ENCODE measurements at regions not wholly inside any gene's neighbourhood (a gene's known extent, or its start where the extent isn't known, plus 50 kb on each side); places are given as distances from the start of the nearest gene placed in this dataset.

DNA sequence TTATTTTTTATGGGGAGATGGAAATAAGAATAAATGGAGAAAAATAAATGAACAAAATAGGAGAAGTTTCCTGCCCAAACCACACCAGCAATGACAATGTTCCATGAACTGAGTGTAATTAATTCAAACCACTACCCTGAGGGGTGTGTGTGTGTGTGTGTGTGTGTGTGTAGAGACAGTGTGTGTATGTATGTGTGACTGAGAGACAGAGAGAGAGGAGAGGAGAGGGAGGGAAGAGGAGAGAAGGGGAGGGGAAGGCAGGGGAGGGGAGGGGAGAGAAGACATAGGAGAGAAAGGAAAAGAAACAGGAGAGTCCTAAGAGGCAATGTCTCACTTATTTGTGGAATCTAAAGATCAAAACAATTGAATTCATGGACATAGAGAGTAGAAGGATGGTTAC lies 65.0 kb upstream of the POU2AF1 start:
- H3K4me3 ChIP-seq (ENCODE audit: low read depth, low read length): no peak overlapping the region
- no peak for DNase-seq (ENCODE audit: low read depth)
- TF ChIP-seq, protein P1, sequence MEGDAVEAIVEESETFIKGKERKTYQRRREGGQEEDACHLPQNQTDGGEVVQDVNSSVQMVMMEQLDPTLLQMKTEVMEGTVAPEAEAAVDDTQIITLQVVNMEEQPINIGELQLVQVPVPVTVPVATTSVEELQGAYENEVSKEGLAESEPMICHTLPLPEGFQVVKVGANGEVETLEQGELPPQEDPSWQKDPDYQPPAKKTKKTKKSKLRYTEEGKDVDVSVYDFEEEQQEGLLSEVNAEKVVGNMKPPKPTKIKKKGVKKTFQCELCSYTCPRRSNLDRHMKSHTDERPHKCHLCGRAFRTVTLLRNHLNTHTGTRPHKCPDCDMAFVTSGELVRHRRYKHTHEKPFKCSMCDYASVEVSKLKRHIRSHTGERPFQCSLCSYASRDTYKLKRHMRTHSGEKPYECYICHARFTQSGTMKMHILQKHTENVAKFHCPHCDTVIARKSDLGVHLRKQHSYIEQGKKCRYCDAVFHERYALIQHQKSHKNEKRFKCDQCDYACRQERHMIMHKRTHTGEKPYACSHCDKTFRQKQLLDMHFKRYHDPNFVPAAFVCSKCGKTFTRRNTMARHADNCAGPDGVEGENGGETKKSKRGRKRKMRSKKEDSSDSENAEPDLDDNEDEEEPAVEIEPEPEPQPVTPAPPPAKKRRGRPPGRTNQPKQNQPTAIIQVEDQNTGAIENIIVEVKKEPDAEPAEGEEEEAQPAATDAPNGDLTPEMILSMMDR (IDR thresholded peaks at IDR 0.05; ENCODE audit: insufficient read depth, low read depth, low read length): no peak

DNA sequence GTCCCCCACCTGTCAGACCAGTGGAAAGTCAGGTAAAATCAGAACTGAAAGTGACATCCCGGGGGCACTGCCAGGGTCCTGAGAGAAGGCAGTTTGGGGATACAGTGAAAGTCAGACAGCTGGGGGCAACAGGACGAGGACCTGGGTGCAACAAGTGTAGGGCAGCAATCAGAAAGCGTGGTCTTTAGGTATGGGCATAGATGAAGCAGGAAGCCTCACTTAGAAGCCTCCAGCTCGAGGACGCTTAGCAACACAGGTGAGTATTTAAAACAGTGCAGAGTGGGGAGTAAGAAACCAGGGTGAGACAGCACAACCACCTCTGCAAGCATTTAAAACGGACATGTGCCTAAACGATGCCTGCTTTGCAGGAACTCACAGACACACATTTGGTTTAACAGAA lies 64.6 kb upstream of the POU2AF1 start:
- H3K4me3 ChIP-seq (ENCODE audit: low read depth, low read length): no peak overlapping the region
- no peak for DNase-seq (ENCODE audit: low read depth)
- TF ChIP-seq, protein P1 (IDR thresholded peaks at IDR 0.05; ENCODE audit: insufficient read depth, low read depth, low read length): no peak

DNA sequence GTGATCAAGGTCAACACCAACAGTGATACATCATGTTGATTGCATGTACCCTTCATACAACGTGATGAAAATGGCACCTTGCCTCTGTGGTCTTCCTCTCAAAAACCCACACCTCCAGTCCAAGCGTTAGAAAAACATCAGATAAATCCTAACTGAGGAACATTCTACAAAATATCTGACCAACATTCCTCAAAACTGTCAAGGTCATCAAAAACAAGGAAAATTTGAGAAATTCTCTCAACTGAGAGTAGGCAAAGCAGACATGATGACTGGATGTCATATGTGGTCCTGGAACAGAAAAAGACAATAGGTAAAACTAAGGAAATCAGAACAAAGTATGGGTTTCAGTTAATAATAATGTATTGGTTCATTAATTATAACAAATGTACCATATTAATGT lies 64.0 kb upstream of the POU2AF1 start:
- TF ChIP-seq, protein P1 (IDR thresholded peaks at IDR 0.05; ENCODE audit: insufficient read depth, low read depth, low read length): no peak
- H3K4me3 ChIP-seq (ENCODE audit: low read depth, low read length): no peak overlapping the region
- no peak for DNase-seq (ENCODE audit: low read depth)

DNA sequence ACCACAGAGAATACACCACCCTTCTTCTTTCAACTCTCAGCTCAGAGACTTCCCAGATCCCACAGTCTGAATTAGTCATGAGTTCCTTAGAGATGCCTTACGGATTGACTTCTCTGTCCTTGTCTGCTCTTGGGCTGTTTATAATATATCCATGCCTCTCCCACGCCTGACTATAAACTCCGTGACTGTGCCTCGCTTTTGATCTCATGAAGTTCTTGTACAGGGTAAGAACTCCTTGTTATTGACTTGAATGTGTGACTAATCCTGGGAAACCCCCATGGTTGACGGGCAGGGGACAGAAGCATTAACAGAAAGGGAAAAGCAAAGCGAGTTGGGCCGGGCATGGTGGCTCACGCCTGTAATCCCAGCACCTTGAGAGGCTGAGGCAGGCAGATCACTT lies 62.4 kb upstream of the POU2AF1 start:
- TF ChIP-seq, protein P1 (IDR thresholded peaks at IDR 0.05; ENCODE audit: insufficient read depth, low read depth, low read length): no peak
- H3K4me3 ChIP-seq (ENCODE audit: low read depth, low read length): no peak overlapping the region
- peak; percentile 97 for DNase-seq (ENCODE audit: low read depth)

DNA sequence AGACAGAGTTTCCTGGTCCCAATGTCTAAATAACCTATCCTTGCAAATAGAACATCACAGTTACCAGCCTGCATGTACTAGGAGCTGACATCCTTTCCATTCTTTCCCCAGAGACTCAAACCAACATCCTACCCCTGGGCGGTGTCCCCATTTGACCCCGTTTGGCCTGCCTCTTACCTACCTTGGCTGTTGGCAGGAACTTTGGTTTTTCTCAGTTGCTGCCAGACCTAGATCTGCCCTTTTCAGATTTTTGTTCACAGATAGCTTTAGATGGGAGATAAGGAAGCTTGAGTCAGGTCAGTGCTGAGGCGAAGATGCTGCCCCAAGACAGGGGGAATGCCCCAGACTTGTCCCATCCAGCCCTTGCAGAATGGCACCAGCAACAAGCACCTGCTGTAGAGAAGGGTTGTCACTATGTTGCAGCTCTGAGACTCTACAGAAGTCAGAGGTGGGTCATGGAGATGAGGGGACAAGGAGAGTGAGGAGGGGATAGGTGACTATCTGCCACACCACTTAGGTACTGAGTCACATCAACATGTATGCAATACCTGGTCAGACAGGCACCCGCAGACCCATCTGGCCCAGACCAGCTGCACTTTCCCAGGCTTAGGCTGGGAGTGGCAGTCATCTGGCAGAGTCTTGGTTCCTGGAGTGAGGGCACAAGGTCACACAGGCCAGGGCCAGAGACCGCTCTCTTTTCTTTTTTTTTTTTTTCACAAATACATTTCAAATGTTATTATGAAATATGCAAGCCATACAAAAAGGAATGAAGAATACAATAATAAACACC lies 61.5 kb upstream of the POU2AF1 start:
- DNase-seq (ENCODE audit: low read depth): peak; percentile 48
- TF ChIP-seq, protein P1 (IDR thresholded peaks at IDR 0.05; ENCODE audit: insufficient read depth, low read depth, low read length): no peak
- no peak overlapping the region for H3K4me3 ChIP-seq (ENCODE audit: low read depth, low read length)

DNA sequence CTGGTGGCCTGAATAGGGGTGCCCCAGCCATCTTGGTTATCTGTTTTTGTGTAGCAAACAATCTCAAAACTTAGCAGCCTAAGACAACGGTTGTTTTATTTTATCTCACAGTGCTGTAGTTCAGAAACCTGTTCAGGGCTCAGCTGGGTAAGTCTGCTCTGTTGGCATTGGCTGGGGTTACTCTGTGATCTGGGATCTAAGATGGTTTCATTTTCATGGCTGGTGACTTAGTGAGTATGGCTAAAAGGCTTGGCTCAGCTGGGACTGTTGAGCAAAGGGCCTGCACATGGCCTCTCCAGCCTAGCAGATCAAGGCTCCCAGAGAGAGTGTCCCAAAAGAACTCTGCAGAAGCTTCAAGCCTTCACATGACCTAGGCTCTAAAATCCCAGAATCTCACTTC lies 60.8 kb upstream of the POU2AF1 start:
- TF ChIP-seq, protein P1 (IDR thresholded peaks at IDR 0.05; ENCODE audit: insufficient read depth, low read depth, low read length): no peak
- no peak overlapping the region for H3K4me3 ChIP-seq (ENCODE audit: low read depth, low read length)
- DNase-seq (ENCODE audit: low read depth): peak; percentile 20
